ENCODE measurements at regions not wholly inside any gene's neighbourhood (a gene's known extent, or its start where the extent isn't known, plus 50 kb on each side); places are given as distances from the start of the nearest gene placed in this dataset.

- Histone ChIP-seq H3K4me2 (ENCODE audit: low read length) (no peak overlapping the region), H3K36me3 (ENCODE audit: insufficient read depth, low read length) (no peaks in the 10 kb centered on the region), H3K27me3 (ENCODE audit: control insufficient read depth, insufficient read depth, low read length) (no peaks in the 10 kb centered on the region), H3K9me3 (replicated peaks; ENCODE audit: low read length) (no peaks in the 10 kb centered on the region), H3K4me3 (ENCODE audit: low read length) (no peak overlapping the region), H3K4me1 (ENCODE audit: control insufficient read depth, insufficient read depth, low read length) (no peaks in the 10 kb centered on the region), H3K9ac (ENCODE audit: low read depth, low read length) (no peak overlapping the region)
Measured at GRCh38 chr5:167867281-167867680, 424.2 kb upstream of the WWC1 start.

GRCh38 chr5:167869125-167869524, 422.3 kb upstream of the WWC1 start:
- no peak overlapping the region for H3K4me3 ChIP-seq (ENCODE audit: low read length)
- H3K27me3 ChIP-seq (ENCODE audit: control insufficient read depth, insufficient read depth, low read length) = no peaks in the 10 kb centered on the region
- H3K9ac ChIP-seq (ENCODE audit: low read depth, low read length) = no peak overlapping the region
- no peaks in the 10 kb centered on the region for H3K36me3 ChIP-seq (ENCODE audit: insufficient read depth, low read length)
- no peak overlapping the region for H3K4me2 ChIP-seq (ENCODE audit: low read length)
- no peaks in the 10 kb centered on the region for H3K9me3 ChIP-seq (replicated peaks; ENCODE audit: low read length)
- no peaks in the 10 kb centered on the region for H3K4me1 ChIP-seq (ENCODE audit: control insufficient read depth, insufficient read depth, low read length)

- no peaks in the 10 kb centered on the region for H3K36me3 ChIP-seq (ENCODE audit: insufficient read depth, low read length)
- no peak overlapping the region for H3K9ac ChIP-seq (ENCODE audit: low read depth, low read length)
Measured at GRCh38 chr5:167870055-167870454, 421.4 kb upstream of the WWC1 start.

GRCh38 chr5:167871091-167871490, 420.4 kb upstream of the WWC1 start:
- Histone ChIP-seq H3K4me1 (ENCODE audit: control insufficient read depth, insufficient read depth, low read length) (no peaks in the 10 kb centered on the region), H3K36me3 (ENCODE audit: insufficient read depth, low read length) (no peaks in the 10 kb centered on the region)

More at GRCh38 chr5:167870055-167870454, 421.4 kb upstream of the WWC1 start:
- no peak overlapping the region for H3K4me2 ChIP-seq (ENCODE audit: low read length)
- H3K27me3 ChIP-seq (ENCODE audit: control insufficient read depth, insufficient read depth, low read length) = no peaks in the 10 kb centered on the region
- H3K9me3 ChIP-seq (replicated peaks; ENCODE audit: low read length) = no peaks in the 10 kb centered on the region
- H3K4me1 ChIP-seq (ENCODE audit: control insufficient read depth, insufficient read depth, low read length) = no peaks in the 10 kb centered on the region
- H3K4me3 ChIP-seq (ENCODE audit: low read length) = no peak overlapping the region

GRCh38 chr5:167872791-167873190, 418.7 kb upstream of the WWC1 start:
- H3K9me3 ChIP-seq (replicated peaks; ENCODE audit: low read length) = no peaks in the 10 kb centered on the region
- H3K4me1 ChIP-seq (ENCODE audit: control insufficient read depth, insufficient read depth, low read length) = no peaks in the 10 kb centered on the region
- H3K4me3 ChIP-seq (ENCODE audit: low read length) = no peak overlapping the region
- no peak overlapping the region for H3K9ac ChIP-seq (ENCODE audit: low read depth, low read length)
- H3K4me2 ChIP-seq (ENCODE audit: low read length) = no peak overlapping the region
- no peaks in the 10 kb centered on the region for H3K36me3 ChIP-seq (ENCODE audit: insufficient read depth, low read length)
- H3K27me3 ChIP-seq (ENCODE audit: control insufficient read depth, insufficient read depth, low read length) = no peaks in the 10 kb centered on the region

More at GRCh38 chr5:167871091-167871490, 420.4 kb upstream of the WWC1 start:
- Histone ChIP-seq H3K4me3 (ENCODE audit: low read length) (no peak overlapping the region), H3K9me3 (replicated peaks; ENCODE audit: low read length) (no peaks in the 10 kb centered on the region), H3K9ac (ENCODE audit: low read depth, low read length) (no peak overlapping the region), H3K4me2 (ENCODE audit: low read length) (no peak overlapping the region), H3K27me3 (ENCODE audit: control insufficient read depth, insufficient read depth, low read length) (no peaks in the 10 kb centered on the region)

GRCh38 chr5:167877114-167877722, 414.2 kb upstream of the WWC1 start:
- Histone ChIP-seq H3K9ac (ENCODE audit: low read depth, low read length) (no peak overlapping the region), H3K4me2 (ENCODE audit: low read length) (no peak overlapping the region), H3K27me3 (ENCODE audit: control insufficient read depth, insufficient read depth, low read length) (no peaks in the 10 kb centered on the region), H3K4me3 (ENCODE audit: low read length) (no peak overlapping the region), H3K4me1 (ENCODE audit: control insufficient read depth, insufficient read depth, low read length) (no peaks in the 10 kb centered on the region), H3K9me3 (replicated peaks; ENCODE audit: low read length) (no peaks in the 10 kb centered on the region), H3K36me3 (ENCODE audit: insufficient read depth, low read length) (no peaks in the 10 kb centered on the region)

GRCh38 chr5:167877924-167878323, 413.5 kb upstream of the WWC1 start:
- Histone ChIP-seq H3K4me1 (ENCODE audit: control insufficient read depth, insufficient read depth, low read length) (no peaks in the 10 kb centered on the region), H3K36me3 (ENCODE audit: insufficient read depth, low read length) (no peaks in the 10 kb centered on the region), H3K4me2 (ENCODE audit: low read length) (no peak overlapping the region), H3K27me3 (ENCODE audit: control insufficient read depth, insufficient read depth, low read length) (no peaks in the 10 kb centered on the region), H3K9ac (ENCODE audit: low read depth, low read length) (no peak overlapping the region), H3K9me3 (replicated peaks; ENCODE audit: low read length) (no peaks in the 10 kb centered on the region), H3K4me3 (ENCODE audit: low read length) (no peak overlapping the region)

- H3K9me3 ChIP-seq (replicated peaks; ENCODE audit: low read length) = no peaks in the 10 kb centered on the region
- H3K9ac ChIP-seq (ENCODE audit: low read depth, low read length) = no peak overlapping the region
- no peaks in the 10 kb centered on the region for H3K4me1 ChIP-seq (ENCODE audit: control insufficient read depth, insufficient read depth, low read length)
- H3K27me3 ChIP-seq (ENCODE audit: control insufficient read depth, insufficient read depth, low read length) = no peaks in the 10 kb centered on the region
- H3K36me3 ChIP-seq (ENCODE audit: insufficient read depth, low read length) = no peaks in the 10 kb centered on the region
- H3K4me2 ChIP-seq (ENCODE audit: low read length) = no peak overlapping the region
- no peak overlapping the region for H3K4me3 ChIP-seq (ENCODE audit: low read length)
Measured at GRCh38 chr5:167880420-167880819, 411.0 kb upstream of the WWC1 start.

- Histone ChIP-seq H3K4me3 (ENCODE audit: low read length) (no peak overlapping the region), H3K36me3 (ENCODE audit: insufficient read depth, low read length) (no peaks in the 10 kb centered on the region)
Measured at GRCh38 chr5:167881041-167881440, 410.4 kb upstream of the WWC1 start.

GRCh38 chr5:167886196-167886595, 405.2 kb upstream of the WWC1 start:
- H3K27me3 ChIP-seq (ENCODE audit: control insufficient read depth, insufficient read depth, low read length) = no peaks in the 10 kb centered on the region
- H3K4me2 ChIP-seq (ENCODE audit: low read length) = no peak overlapping the region
- H3K4me1 ChIP-seq (ENCODE audit: control insufficient read depth, insufficient read depth, low read length) = no peaks in the 10 kb centered on the region
- no peak overlapping the region for H3K4me3 ChIP-seq (ENCODE audit: low read length)
- no peaks in the 10 kb centered on the region for H3K36me3 ChIP-seq (ENCODE audit: insufficient read depth, low read length)
- H3K9me3 ChIP-seq (replicated peaks; ENCODE audit: low read length) = no peaks in the 10 kb centered on the region
- no peak overlapping the region for H3K9ac ChIP-seq (ENCODE audit: low read depth, low read length)

More at GRCh38 chr5:167881041-167881440, 410.4 kb upstream of the WWC1 start:
- Histone ChIP-seq H3K27me3 (ENCODE audit: control insufficient read depth, insufficient read depth, low read length) (no peaks in the 10 kb centered on the region), H3K9me3 (replicated peaks; ENCODE audit: low read length) (no peaks in the 10 kb centered on the region), H3K4me1 (ENCODE audit: control insufficient read depth, insufficient read depth, low read length) (no peaks in the 10 kb centered on the region), H3K4me2 (ENCODE audit: low read length) (no peak overlapping the region), H3K9ac (ENCODE audit: low read depth, low read length) (no peak overlapping the region)

- Histone ChIP-seq H3K9me3 (replicated peaks; ENCODE audit: low read length) (no peaks in the 10 kb centered on the region), H3K36me3 (ENCODE audit: insufficient read depth, low read length) (no peaks in the 10 kb centered on the region), H3K27me3 (ENCODE audit: control insufficient read depth, insufficient read depth, low read length) (no peaks in the 10 kb centered on the region), H3K4me1 (ENCODE audit: control insufficient read depth, insufficient read depth, low read length) (no peaks in the 10 kb centered on the region), H3K4me2 (ENCODE audit: low read length) (no peak overlapping the region), H3K4me3 (ENCODE audit: low read length) (no peak overlapping the region), H3K9ac (ENCODE audit: low read depth, low read length) (no peak overlapping the region)
Measured at GRCh38 chr5:167888393-167888792, 403.1 kb upstream of the WWC1 start.

- Histone ChIP-seq H3K9ac (ENCODE audit: low read depth, low read length) (no peak overlapping the region), H3K36me3 (ENCODE audit: insufficient read depth, low read length) (no peaks in the 10 kb centered on the region), H3K9me3 (replicated peaks; ENCODE audit: low read length) (no peaks in the 10 kb centered on the region), H3K4me1 (ENCODE audit: control insufficient read depth, insufficient read depth, low read length) (no peaks in the 10 kb centered on the region), H3K4me2 (ENCODE audit: low read length) (no peak overlapping the region), H3K27me3 (ENCODE audit: control insufficient read depth, insufficient read depth, low read length) (no peaks in the 10 kb centered on the region), H3K4me3 (ENCODE audit: low read length) (no peak overlapping the region)
Measured at GRCh38 chr5:167889276-167889675, 402.2 kb upstream of the WWC1 start.
